ENCODE measurements at regions not wholly inside any gene's neighbourhood (a gene's known extent, or its start where the extent isn't known, plus 50 kb on each side); places are given as distances from the start of the nearest gene placed in this dataset.

- no peak for DNase-seq
These were observed 632.6 kb downstream of the PTPRU start for GRCh38 chr1:29868944-29869343.

- DNase-seq: no peak
These were observed 631.8 kb downstream of the PTPRU start for GRCh38 chr1:29868096-29868495.

- DNase-seq: no peak
These were observed 628.7 kb downstream of the PTPRU start for GRCh38 chr1:29865051-29865450.

GRCh38 chr1:29864431-29865022 is 628.2 kb downstream of the PTPRU start:
- DNase-seq: no peak

GRCh38 chr1:29861922-29862321 is 625.6 kb downstream of the PTPRU start:
- DNase-seq: no peak

GRCh38 chr1:29861446-29861845 is 625.1 kb downstream of the PTPRU start:
- DNase-seq: no peak

GRCh38 chr1:29860681-29861080 is 624.4 kb downstream of the PTPRU start:
- no peak for DNase-seq

GRCh38 chr1:29860056-29860455 is 623.7 kb downstream of the PTPRU start:
- DNase-seq: no peak

GRCh38 chr1:29859126-29859525 is 622.8 kb downstream of the PTPRU start:
- DNase-seq: no peak

- no peak for DNase-seq
These were observed 622.3 kb downstream of the PTPRU start for GRCh38 chr1:29858646-29859045.

GRCh38 chr1:29856340-29857114 is 620.2 kb downstream of the PTPRU start:
- DNase-seq: no peak

GRCh38 chr1:29855561-29856160 is 619.3 kb downstream of the PTPRU start:
- DNase-seq: no peak

GRCh38 chr1:29854700-29855276 is 618.5 kb downstream of the PTPRU start:
- DNase-seq: no peak

- DNase-seq: no peak
These were observed 617.5 kb downstream of the PTPRU start for GRCh38 chr1:29853716-29854330.

- no peak for DNase-seq
These were observed 615.9 kb downstream of the PTPRU start for GRCh38 chr1:29852248-29852647.

- no peak for DNase-seq
These were observed 615.4 kb downstream of the PTPRU start for GRCh38 chr1:29851691-29852090.

GRCh38 chr1:29849991-29850757 is 613.9 kb downstream of the PTPRU start:
- DNase-seq: no peak

- DNase-seq: peak; percentile 20
These were observed 612.9 kb downstream of the PTPRU start for GRCh38 chr1:29849038-29849750.

GRCh38 chr1:29845910-29846309 is 609.6 kb downstream of the PTPRU start:
- no peak for DNase-seq

- no peak for DNase-seq
These were observed 605.8 kb downstream of the PTPRU start for GRCh38 chr1:29842130-29842529.

GRCh38 chr1:29839726-29840125 is 603.4 kb downstream of the PTPRU start:
- no peak for DNase-seq

- no peak for DNase-seq
These were observed 602.5 kb downstream of the PTPRU start for GRCh38 chr1:29838738-29839320.
